Left hindlimb (tissue), 1 donor: ENCODE measurements at regions not wholly inside any gene's neighbourhood (a gene's known extent, or its start where the extent isn't known, plus 50 kb on each side); places are given as distances from the start of the nearest gene placed in this dataset.
"Not testable (repeated sequence)": the region's sequence is repeated elsewhere in the genome, so short reads cannot be mapped to it uniquely, and the experiment has no call there.

ENCODE experiments used
- DNase-seq: peaks from one replicate; pipeline ENCODE4 v3.0.0-alpha.2; 2018

DNA sequence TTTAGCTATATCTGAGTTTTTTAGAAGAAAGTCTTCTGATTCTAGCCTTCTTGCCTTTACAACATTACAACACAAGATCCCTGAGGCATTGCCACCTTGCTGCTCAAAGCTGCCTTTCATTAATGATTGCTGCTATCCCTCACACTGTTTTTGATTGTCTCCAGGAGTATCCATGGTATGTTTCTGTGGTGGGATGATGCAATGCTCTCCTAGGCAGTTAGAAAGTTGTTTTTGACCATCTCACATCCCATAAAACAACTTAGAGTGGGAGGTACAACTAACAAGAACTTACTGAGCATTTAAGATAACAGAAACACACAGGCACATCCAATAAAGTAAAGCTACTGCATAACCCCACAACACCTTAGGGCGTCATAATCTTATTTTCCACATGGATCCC, 1156.0 kb upstream of the LRRTM3 start:
- DNase-seq = no peak

DNA sequence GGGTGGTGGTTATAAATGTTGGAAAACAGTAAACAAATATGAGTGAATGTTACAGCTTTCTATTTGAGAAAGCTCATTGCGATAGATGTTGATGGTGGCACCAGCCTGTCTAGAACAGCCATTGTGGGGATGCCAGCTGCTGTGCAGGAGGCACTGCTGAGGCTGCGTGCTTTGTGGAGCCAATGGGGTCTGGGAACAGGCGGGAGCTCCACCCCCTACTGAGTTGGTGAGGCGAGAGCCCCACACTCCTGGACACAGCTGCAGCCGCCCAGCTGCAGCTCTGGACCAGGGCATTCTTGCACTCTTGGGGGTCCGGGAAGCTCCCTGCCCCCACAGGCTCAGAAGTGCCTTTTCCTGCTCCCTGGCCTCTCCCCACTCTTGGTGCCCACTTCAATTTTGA, 1147.1 kb upstream of the LRRTM3 start:
- no peak for DNase-seq

DNA sequence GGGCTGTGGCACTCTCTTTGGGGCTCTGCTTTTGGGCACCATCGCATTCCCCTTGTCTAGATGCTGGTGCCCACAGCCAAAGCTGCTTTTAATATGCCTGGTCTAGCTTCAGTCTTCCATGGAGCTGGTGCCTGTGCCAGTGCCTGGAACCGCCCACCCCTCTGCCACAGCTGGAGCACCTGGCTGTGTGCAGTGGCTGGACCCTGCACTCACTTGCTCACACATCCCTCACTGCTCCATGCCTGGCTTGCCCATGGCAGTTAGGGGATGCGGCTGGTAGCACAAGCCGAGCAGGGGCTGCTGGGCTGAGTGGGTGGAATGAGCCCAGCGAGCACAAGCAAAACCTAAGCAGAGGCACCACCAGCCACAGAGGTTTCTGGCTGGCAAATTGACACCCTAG, 1145.9 kb upstream of the LRRTM3 start:
- no peak for DNase-seq

DNA sequence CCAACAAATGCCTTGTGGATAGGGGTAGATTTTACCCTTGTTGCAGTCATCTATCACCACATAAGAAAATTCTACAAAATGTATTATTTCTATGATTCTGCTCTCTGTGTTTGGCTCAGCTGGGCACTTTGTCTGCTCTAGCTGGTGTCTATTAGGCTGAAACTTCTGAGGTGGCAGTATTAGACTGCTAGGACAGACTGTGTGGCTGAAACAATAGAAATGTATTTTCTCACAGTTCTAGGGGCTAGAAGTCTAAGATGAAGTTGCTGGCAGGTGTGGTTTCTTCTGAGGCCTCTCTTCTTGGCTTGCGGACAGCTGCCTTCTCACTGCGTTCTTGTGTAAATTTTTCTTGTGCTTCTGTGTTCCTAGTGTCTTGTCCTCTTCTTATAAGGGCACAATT, 1139.6 kb upstream of the LRRTM3 start:
- DNase-seq = no peak

DNA sequence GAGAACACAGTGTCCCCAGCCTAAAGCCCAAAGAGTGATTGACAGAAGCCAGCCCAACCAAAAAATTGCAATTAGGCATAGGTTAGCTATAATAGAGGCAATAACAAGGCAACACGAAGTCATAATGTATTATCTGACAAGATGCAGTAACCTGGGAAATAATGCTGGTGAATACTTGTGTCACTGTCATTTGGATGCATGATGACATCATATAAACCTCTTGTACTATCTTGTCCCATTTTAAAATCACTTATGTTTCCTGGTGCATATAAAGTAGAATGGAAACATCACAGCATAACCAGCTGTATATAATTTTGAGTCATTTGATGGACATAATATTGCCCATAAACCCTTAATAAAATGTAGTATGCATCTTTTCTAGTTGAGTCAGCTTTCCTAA, 1138.3 kb upstream of the LRRTM3 start:
- DNase-seq = no peak

DNA sequence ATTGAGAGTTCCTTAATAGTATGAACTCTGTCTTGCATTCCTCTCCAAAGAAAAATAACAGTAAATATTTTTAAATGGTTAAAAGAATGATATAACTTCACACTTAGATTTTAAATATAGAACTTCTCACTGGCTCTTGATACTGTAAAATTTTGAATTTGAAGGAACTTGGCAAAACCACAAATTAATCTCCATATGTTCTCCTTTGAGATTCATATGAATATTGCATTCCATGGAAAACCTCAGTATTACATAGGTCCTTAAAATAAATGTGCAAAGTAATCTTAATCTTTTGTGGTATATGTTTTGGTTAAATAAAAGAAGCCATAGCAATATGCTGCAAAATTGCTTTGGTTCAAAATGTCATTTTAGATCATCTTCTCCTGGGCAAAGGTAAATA, 1137.6 kb upstream of the LRRTM3 start:
- no peak for DNase-seq

DNA sequence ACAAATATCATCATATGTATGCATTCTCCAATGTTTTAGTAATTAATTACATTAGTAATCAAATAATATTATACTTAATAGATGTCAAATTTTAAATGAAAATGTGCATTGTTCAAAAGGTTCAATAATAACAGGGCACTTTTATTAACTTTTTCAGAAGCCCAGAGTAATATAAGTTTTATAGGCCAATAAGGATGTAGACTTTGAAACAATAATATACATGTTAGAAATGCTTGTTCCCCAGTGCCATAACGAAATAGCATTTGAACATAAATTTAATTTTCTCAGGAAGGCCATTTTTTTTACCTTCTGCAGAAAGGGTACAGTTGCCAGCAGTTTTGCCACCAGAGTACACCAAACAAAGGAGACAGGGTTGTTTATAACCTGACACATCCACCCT, 1133.9 kb upstream of the LRRTM3 start:
- no peak for DNase-seq

DNA sequence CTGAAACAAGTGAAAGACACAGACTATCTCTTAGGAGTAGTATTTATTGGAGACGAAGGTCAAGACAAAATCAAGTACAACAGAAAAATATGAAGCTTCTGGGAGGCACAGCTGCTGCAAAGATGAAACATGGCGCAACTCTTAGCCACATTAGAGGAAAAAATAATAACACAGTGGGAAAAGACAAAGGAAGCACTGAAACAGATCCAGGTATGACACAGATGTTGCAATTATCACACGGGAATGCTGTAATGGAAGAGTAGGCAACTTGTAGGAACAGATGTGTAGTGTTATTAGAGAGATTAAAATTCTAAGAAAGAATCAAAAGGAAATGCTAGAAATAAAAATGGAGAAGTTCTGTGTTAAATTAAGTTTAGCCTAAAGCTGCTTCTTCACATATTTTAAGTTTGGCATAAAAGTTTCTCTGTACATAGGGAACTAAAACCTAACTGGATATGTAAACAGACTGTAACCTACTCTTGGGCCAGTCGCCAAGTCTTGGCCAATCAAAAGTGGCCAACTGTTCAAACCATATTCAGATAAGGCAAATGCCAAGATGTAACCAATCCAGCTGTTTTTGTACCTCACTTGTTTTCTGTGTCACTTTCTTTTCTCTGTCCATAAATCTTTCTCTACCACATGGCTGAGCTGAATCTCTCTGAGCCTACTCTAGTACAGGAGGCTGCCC, 1132.0 kb upstream of the LRRTM3 start:
- no peak for DNase-seq

DNA sequence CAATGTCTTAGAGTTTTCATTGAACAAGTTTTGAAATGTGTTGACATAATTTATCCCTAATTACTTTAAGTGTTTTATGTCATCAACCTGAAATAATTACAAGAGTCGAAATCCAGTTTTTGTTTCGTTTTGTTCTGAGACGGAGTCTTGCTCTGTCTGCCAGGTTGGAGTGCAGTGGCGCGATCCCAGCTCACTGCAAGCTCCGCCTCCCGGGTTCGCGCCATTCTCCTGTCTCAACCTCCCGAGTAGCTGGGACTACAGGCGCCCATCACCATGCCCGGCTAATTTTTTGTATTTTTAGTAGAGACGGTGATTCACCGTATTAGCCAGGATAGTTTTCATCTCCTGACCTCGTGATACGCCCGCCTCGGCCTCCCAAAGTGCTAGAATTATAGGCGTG, 1131.0 kb upstream of the LRRTM3 start:
- not testable (repeated sequence) for DNase-seq

DNA sequence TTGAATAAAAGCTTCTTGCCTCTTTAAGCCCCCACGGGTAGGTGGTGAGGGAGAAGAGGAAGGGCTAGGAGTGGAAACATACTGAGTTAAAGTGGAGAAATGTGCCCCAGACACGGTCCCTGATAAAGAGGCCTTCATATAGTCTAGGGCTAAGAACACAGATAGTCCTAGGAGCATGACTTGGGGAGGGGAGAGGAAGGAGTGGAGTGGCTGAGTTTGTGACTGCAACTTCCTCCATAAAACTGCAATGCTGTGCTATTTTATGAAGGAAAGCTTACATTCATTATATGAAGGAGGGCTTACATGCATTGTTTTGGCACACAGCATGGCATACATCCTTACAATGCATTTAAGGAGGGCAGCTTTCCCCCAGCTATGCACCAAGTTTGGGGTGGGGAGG, 1129.4 kb upstream of the LRRTM3 start:
- no peak for DNase-seq

DNA sequence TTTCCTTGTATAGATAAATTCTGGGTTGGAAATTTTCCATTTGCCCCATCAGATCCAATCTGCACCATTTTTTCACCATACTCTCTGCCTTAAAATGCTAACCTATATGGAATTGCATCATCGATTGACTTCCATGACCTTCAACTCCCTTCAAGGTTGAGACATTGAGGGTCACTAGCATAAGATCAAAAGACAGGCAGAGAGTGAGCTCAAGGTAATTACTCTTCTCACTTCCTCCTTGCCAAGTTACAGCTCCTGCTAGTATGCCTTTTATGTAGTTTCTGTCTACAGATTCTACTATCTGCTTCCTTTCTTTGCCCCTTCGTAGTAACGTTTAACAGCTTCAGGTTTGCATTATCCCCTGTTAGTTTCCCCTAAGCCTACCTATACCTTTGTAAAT, 1127.7 kb upstream of the LRRTM3 start:
- DNase-seq = no peak

DNA sequence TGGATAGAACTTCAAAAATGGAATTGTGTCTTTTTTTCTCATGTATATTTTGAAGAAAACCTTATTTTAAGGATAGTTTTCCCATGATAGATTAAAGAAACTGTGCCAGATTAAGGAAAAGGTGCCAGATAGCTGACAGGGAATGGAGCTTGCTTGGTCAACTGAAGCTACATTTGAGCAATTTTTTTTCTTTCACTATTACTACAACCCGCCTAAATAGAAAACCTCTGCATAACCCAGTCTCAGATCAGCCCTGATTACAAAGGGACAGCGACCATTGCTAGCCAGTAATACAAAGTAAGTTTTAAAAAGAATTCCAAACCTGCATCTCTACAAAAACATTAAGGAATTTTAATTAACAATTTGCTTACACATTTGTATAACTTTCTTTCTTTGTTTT, 1123.4 kb upstream of the LRRTM3 start:
- DNase-seq = no peak

DNA sequence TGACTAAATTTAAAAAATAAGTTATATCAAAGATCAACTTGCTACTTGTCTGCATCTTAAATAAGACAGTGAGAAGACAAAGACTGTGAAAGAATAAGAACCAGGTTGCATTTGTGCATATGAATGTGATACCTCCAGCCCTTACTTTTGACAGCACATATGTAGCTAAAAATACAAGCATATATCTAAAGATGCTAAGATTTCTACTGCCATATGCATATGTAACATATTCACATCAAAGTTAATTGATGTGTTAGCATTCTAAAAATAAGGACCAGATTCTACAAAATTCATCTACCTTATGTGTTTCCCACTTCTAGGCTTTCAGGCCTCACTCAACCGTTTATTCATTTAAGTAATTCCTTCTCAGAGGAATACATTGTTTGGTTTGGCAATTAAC, 1120.3 kb upstream of the LRRTM3 start:
- no peak for DNase-seq

DNA sequence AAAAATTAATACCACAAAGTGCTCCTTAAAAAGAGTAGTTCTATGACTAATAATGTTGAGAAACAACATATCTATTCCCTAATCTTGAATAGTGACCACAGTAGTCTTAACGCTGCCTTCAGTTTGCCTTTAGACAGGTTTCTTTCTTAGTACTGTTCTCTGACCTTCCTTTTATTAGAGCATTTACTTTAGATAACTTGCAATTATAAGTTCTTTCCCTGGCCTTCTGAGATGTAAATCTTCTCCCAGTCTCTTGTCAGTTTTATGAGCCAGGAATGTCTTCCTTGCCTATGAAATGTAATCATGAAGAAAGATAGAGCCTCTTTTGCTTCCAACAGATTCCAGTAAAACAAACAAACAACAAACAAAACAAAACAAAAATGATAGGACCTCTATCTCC, 1119.8 kb upstream of the LRRTM3 start:
- DNase-seq = no peak

DNA sequence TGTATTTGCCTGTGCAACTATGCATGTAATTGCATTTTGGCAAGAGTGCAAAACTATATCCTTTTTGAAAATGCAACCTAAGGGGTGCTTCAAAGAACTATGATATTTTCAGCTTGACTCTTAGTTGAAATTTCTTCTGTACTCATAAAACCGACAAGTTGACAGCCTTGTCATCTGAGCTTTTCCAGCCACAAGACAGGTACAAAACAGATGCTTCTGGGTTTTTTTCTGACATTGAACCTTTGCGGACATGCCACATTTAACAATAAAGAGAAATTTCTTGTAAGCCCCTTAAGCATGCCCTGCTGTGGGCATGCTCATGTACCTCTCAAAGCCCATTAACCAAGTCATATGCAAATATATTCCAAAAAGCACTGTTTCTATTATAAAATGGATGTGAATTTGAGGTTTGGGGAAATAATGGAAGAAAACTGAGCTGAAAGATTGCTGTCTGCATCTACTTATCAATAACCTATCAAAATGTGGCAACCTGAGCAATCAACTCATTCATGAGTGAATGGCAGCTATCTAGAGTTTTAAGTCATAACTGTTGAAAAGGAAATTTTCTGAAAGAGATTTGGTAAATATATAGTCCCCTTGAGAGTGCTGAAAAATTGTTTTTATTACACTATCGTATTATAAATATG, 1117.0 kb upstream of the LRRTM3 start:
- no peak for DNase-seq

DNA sequence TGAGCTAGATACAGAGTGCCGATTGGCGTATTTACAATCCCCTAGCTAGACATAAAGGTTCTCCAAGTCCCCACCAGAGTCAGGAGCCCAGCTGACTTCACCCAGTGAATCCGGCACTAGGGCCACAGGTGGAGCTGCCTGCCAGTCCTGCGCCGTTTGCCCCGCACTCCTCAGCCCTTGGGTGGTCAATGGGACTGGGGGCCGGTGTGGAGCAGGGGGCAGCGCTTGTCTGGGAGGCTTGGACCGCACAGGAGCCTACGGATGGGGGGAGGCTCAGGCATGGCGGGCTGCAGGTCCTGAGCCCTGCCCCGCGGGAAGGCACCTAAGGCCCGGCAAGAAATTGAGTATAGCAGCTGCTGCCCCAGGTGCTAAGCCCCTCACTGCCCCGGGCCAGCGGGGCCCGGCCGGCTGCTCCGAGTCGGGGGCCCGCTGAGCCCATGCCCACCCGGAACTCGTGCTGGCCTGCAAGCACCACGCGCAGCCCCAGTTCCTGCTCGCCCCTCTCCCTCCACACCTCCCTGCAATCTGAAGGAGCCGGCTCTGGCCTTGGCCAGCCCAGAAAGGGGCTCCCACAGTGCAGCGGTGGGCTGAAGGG, 1113.8 kb upstream of the LRRTM3 start:
- DNase-seq = no peak

DNA sequence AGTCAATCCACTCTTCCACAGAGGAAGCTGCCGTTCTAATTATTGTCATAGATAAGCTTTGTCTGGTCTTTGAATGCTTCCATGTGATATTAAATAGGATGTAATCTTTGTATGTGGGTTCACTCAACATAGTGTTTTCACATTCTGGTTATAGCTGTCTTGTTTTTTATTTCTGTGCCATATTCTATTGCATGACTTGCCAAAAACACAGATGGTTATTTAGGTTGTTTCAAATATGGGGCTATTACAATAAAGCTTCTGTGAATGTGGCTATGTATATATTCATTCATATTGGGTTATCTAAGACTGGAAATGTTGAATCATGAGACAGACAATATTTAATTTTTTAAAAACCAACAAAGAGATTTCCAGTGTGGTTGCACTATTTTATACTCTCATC, 1109.3 kb upstream of the LRRTM3 start:
- DNase-seq = no peak

DNA sequence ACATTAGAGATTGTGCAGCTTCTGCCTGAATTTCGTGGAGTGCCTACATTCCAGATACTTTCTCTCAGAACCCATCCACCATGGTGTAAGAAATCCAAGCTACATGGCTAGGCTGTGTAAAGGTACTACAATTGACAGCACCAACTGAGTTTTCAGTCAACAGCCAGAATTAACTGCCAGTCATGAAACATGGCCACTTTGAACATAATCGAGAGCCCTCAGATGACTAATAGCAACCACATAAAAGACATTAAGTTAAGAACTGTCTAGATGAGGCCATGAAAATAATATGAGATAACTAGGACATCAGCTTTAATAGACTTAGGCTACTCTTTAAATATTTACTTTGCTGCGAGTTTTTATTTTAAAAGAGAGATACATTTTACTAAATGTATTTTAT, 1106.8 kb upstream of the LRRTM3 start:
- DNase-seq = no peak

DNA sequence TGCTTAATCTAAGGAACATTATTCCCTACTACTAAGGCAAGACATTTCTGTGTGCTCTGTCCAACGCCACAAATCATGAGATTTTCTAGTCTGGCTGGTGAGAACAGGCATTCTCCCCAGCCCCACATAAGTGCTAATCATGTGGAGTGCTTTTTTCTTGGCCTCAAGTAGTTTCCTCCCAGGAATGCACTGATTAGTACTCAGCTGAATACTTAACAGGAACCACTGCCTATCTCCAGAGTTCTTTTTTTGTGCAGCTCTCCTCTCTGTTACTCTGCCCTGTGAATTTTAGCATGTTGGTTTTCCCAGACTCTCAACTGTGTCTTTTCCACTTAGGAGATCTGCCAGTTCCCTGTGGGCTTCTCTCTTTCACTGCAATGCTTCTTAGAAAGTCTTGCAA, 1098.5 kb upstream of the LRRTM3 start:
- peak; percentile 28 for DNase-seq

DNA sequence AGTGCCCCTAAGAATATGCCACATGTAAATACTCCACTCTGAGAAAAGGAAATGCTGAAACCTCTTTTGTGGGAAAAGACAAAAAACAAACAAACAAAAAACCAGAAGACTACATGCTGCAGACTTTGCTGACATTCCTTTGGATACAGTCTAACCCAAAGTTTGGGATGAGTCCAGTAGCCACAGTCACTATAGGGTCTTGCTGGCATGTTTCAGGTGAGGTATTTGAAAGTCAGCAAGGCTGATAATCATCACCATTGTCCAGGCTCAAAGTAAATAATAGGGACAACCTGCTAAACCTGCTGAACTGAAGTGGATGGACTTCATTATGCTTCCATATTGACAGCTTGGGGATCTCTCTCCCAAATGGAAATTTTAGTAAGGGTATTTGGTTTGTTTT, 1087.0 kb upstream of the LRRTM3 start:
- no peak for DNase-seq

DNA sequence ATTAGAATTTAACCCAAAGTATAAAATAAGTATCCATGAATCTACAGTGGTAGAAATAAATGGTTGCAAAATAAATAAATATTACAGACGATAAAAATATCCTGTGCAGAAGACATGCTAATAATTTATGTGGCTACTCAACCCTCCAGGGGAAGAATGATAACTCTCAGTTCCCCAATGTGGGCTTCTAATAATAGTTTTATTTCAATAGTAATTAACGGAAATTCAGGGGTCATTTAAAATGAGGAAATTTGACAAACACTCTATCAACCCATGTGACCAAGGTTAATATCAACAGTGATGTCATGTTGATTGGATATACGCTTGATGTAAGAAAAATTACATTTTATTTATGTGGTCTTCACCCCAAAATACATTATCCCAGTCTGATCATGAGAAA, 1082.6 kb upstream of the LRRTM3 start:
- DNase-seq = no peak

DNA sequence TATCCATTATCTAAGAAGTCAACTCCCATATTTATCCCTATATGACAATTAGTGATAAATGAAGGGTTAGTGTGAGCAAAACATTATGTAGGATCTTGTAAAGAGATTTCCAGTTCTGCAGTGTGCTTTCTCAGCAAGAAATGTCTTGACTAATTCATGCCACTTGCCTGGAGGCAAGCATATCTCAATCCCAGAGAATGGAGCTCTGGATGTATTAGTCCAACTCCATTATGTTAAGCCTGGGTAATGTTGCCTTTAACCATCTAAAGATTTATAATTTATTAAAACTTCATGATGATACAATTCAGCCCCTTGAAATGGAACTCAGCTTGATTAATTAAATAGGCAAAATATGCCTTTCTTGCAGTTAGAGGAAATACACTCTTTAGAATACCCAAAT, 1079.9 kb upstream of the LRRTM3 start:
- no peak for DNase-seq

DNA sequence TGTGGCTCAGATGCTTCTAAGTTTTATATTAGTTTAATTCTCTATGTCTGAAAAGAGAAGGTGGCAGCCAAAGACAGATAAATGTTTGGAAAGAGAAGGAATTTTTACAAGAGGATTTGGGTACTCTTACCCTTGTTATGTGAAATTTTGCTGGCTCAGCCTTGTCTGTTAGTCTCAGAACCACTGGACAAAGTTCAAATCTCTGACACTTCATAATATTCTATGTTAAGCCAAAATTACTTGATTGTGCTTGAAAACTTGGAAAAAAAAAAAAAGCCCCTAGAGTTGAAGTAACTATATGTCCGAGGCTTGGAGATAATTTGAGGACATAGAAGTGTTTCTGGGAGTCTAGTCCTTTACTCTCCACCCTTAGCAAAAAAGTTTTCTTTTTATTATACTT, 1079.3 kb upstream of the LRRTM3 start:
- no peak for DNase-seq

DNA sequence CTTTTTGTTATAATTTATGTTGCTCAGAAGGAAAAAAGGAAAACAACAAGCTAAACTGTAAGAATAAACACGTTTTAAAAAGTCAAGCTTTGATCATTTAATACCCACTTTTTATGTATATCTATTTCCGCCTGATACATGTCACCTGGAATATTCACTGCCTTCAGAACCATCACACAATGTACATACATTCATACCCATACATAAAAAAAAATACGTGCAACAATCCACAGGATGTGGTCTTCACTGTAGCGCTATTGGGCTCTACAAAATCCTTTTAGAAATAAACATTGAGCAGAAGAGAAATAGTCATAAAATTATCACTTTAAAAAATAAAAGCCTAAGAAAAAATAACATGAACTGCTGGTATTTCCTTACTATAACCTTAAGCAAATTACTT, 1078.9 kb upstream of the LRRTM3 start:
- no peak for DNase-seq
